A549 (cell line): ENCODE measurements at regions not wholly inside any gene's neighbourhood (a gene's known extent, or its start where the extent isn't known, plus 50 kb on each side); places are given as distances from the start of the nearest gene placed in this dataset.

Experiments
- ATAC-seq, 2 experiments: fragments of 200-7000 bp in 1 of 2; fragments of >200 bp in 1 of 2; cut with Nextera tagmentation in 1 of 2; cut with Tn5 transposase in 1 of 2; 3 replicates each; pipeline versions ENCODE4 v1.8.0 to v1.9.1; 2018 to 2020; ENCODE audit warnings: mild to moderate bottlenecking in 1 of 2, moderate library complexity in 1 of 2
- CTCF ChIA-PET: fragments of 300-600 bp; sonication (Branson Sonifier 250); formaldehyde crosslinking; extraction: SDS; loops from one replicate; lab custom pipeline; 2021; ENCODE audit warnings: antibody characterized with exemption, inconsistent platforms; lab: Yijun Ruan, JAX
- POLR2A ChIA-PET: fragments of 350-600 bp; formaldehyde crosslinking; extraction: SDS; loops from one replicate; lab custom pipeline; 2021; ENCODE audit warnings: antibody characterized with exemption, inconsistent platforms; lab: Yijun Ruan, JAX
- DNase-seq, 2 experiments: peaks; one replicate each; pipeline versions ENCODE4 v3.0.0 to v3.0.0-alpha.2; 2011 to 2016; ENCODE audit warnings: low read depth in 1 of 2, low spot score in 1 of 2
- FAIRE-seq: peaks from 2 replicates; lab custom pipeline; 2011; peaks lifted over from hg19 to GRCh38; lab: Jason Lieb, UNC
- H3K27ac ChIP-seq, 2 experiments: fragments of >200 bp; sonication (Bioruptor Twin); formaldehyde crosslinking; 3 replicates each; pipeline ENCODE4 v1.5.1; 2016 to 2017
- H3K4me1 ChIP-seq: fragments of >200 bp; sonication (Bioruptor Twin); formaldehyde crosslinking; 3 replicates; pipeline ENCODE4 v1.6.1; 2016
- H3K4me2 ChIP-seq: fragments of >200 bp; sonication (Bioruptor Twin); formaldehyde crosslinking; 3 replicates; pipeline ENCODE4 v1.6.1; 2016
- H3K4me3 ChIP-seq: fragments of >200 bp; sonication (Bioruptor Twin); formaldehyde crosslinking; 3 replicates; pipeline ENCODE4 v1.5.1; 2016
- H3K9me3 ChIP-seq: fragments of >200 bp; sonication (Bioruptor Twin); formaldehyde crosslinking; 3 replicates; pipeline ENCODE4 v1.6.1; 2016
- ATOH8 ChIP-seq: fragments of 250-450 bp; sonication (Bioruptor Pico); IDR thresholded peaks from 2 replicates; pipeline ENCODE4 v1.5.0; 2020; ENCODE audit warnings: low read depth, mild to moderate bottlenecking, moderate library complexity
- BHLHE40 ChIP-seq: IDR thresholded peaks from 2 replicates; pipeline ENCODE4 v1.6.1; 2012; ENCODE audit warnings: low read depth, low read length, inconsistent platforms
- CBX8 ChIP-seq: fragments of 200-600 bp; sonication (generic); IDR thresholded peaks from 2 replicates; pipeline ENCODE4 v1.6.1; 2016
- CEBPB ChIP-seq, 2 experiments: fragments of >200 bp in 1 of 2; sonication (Bioruptor Twin) in 1 of 2; formaldehyde crosslinking in 1 of 2; IDR thresholded peaks; 2 replicates each; pipeline ENCODE4 v1.6.1; 2012 to 2016
- CHD2 ChIP-seq: fragments of 150-350 bp; IDR thresholded peaks from 2 replicates; pipeline ENCODE4 v1.6.1; 2014; ENCODE audit warnings: low read length; ENCODE audit not compliant: partially characterized antibody
- EHMT2 ChIP-seq: fragments of 200-600 bp; sonication (generic); IDR thresholded peaks from 2 replicates; pipeline ENCODE4 v1.6.1; 2016; ENCODE audit warnings: antibody characterized with exemption, low read depth, mild to moderate bottlenecking, moderate library complexity
- EP300 ChIP-seq, 2 experiments: fragments of >200 bp; sonication (Bioruptor Twin); formaldehyde crosslinking; IDR thresholded peaks; 2 replicates in 1 of 2; 3 replicates in 1 of 2; pipeline ENCODE4 v1.6.1; 2016 to 2017
- ESRRA ChIP-seq: fragments of 150-350 bp; IDR thresholded peaks from 2 replicates; pipeline ENCODE4 v1.6.1; 2014; ENCODE audit warnings: mild to moderate bottlenecking, low read length, borderline replicate concordance
- FOSL2 ChIP-seq, 2 experiments: fragments of 450-650 bp in 1 of 2; fragments of >200 bp in 1 of 2; sonication (Bioruptor Twin) in 1 of 2; formaldehyde crosslinking; IDR thresholded peaks; 2 replicates each; pipeline versions ENCODE4 v1.5.0 to v1.6.1; 2016 to 2020; ENCODE audit warnings: mild to moderate bottlenecking in 1 of 2, moderate library complexity in 1 of 2
- FOXS1 ChIP-seq: fragments of 250-450 bp; sonication (Bioruptor Pico); IDR thresholded peaks from 2 replicates; pipeline ENCODE4 v1.5.0; 2020; ENCODE audit warnings: mild to moderate bottlenecking, moderate library complexity
- HES2 ChIP-seq: fragments of >200 bp; sonication (Bioruptor Twin); formaldehyde crosslinking; IDR thresholded peaks from 2 replicates; pipeline ENCODE4 v1.6.1; 2016
- HOXA7 ChIP-seq: fragments of 250-450 bp; sonication (Bioruptor Pico); IDR thresholded peaks from 2 replicates; pipeline ENCODE4 v1.5.0; 2020; ENCODE audit warnings: mild to moderate bottlenecking, moderate library complexity
- KDM5A ChIP-seq: fragments of 200-600 bp; sonication (generic); IDR thresholded peaks from 2 replicates; pipeline ENCODE4 v1.6.1; 2016; ENCODE audit warnings: antibody characterized with exemption, mild to moderate bottlenecking
- MAFK ChIP-seq: fragments of 450-650 bp; IDR thresholded peaks from 2 replicates; pipeline ENCODE4 v1.6.1; 2014; ENCODE audit not compliant: partially characterized antibody
- MAZ ChIP-seq: fragments of 150-350 bp; IDR thresholded peaks from 2 replicates; pipeline ENCODE4 v1.6.1; 2014; ENCODE audit warnings: antibody characterized with exemption, low read depth, low read length, borderline replicate concordance
- NFE2L2 ChIP-seq: fragments of 150-350 bp; conservative IDR thresholded peaks from 2 replicates; pipeline ENCODE4 v1.6.1; 2014; ENCODE audit warnings: low read length
- POLR2AphosphoS2 ChIP-seq: conservative IDR thresholded peaks from 2 replicates; pipeline ENCODE4 v1.6.1; 2012; ENCODE audit warnings: low read length, improper control_type of control experiment, inconsistent platforms
- RCOR1 ChIP-seq: fragments of 150-350 bp; IDR thresholded peaks from 2 replicates; pipeline ENCODE4 v1.6.1; 2014; ENCODE audit warnings: antibody characterized with exemption, low read length, low read depth
- SREBF2 ChIP-seq: fragments of 450-650 bp; IDR thresholded peaks from 2 replicates; pipeline ENCODE4 v1.6.1; 2014; ENCODE audit warnings: mild to moderate bottlenecking, moderate library complexity
- ZNF302 ChIP-seq: fragments of 250-450 bp; sonication (Bioruptor Pico); IDR thresholded peaks from 2 replicates; pipeline ENCODE4 v1.9.0; 2021; ENCODE audit warnings: inconsistent platforms, mild to moderate bottlenecking, moderate library complexity
- whole genome bisulfite sequencing: methylation state at CpG from one replicate; pipeline ENCODE4 v1.1.6; 2017; ENCODE audit errors: missing lambda C conversion rate; 5-methylcytosine and 5-hydroxymethylcytosine counted together
- TF ChIP-seq, protein P1 (sequence below): fragments of 150-350 bp; IDR thresholded peaks from 2 replicates; pipeline ENCODE4 v1.6.1; 2014; ENCODE audit warnings: low read depth, mild to moderate bottlenecking, low read length
- TF ChIP-seq, protein P2 (sequence below): IDR thresholded peaks from 2 replicates; pipeline ENCODE4 v1.6.1; 2012; ENCODE audit warnings: low read depth, borderline replicate concordance
- TF ChIP-seq, protein P3 (sequence below): fragments of >200 bp; sonication (Bioruptor Twin); formaldehyde crosslinking; IDR thresholded peaks from 3 replicates; pipeline ENCODE4 v1.5.1; 2016
- TF ChIP-seq, protein P4 (sequence below): fragments of 250-450 bp; sonication (Bioruptor Pico); IDR thresholded peaks from 2 replicates; pipeline ENCODE4 v1.5.0; 2021; ENCODE audit warnings: mild to moderate bottlenecking, moderate library complexity, borderline replicate concordance

DNA sequence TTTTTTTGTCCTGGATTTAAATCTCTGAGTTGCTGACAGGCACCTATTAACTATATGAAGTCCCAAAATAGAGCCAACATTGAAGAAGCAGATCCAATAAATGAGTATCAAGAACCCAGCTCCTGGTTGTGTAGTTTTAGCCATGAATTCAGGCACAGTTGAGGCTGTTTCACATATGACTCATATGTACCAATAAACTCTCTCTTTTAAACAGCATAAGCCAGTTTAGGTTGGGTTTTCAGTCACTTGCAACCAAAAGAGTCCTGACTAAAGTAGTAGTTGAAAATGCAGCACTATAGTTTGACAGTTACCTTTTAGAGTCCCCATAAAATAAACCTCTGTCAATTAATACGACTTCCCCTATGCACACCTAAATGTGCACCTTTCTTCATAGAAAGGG is 389.9 kb downstream of the RPS29 start:
- WGBS = 0% methylated on average over 1 of the region's 1 CpG
- Histone ChIP-seq H3K9me3 (no peaks in the 10 kb centered on the region), H3K4me1 (no peaks in the 10 kb centered on the region), H3K4me2 (no peak overlapping the region), H3K4me3 (no peak overlapping the region), H3K27ac (no peak overlapping the region)
- ATAC-seq (no peak), FAIRE-seq (no peak), DNase-seq (no peak)
- ChIA-PET CTCF (no interaction called here), POLR2A (no interaction called here)
- TF ChIP-seq POLR2AphosphoS2 = no peak

- POLR2A ChIA-PET = no interaction called here
- WGBS = 0% methylated on average over 2 of the region's 2 CpGs
- H3K4me1 ChIP-seq = no peaks in the 10 kb centered on the region
These were observed 392.1 kb downstream of the RPS29 start for GRCh38 chr14:49194067-49194466.

DNA sequence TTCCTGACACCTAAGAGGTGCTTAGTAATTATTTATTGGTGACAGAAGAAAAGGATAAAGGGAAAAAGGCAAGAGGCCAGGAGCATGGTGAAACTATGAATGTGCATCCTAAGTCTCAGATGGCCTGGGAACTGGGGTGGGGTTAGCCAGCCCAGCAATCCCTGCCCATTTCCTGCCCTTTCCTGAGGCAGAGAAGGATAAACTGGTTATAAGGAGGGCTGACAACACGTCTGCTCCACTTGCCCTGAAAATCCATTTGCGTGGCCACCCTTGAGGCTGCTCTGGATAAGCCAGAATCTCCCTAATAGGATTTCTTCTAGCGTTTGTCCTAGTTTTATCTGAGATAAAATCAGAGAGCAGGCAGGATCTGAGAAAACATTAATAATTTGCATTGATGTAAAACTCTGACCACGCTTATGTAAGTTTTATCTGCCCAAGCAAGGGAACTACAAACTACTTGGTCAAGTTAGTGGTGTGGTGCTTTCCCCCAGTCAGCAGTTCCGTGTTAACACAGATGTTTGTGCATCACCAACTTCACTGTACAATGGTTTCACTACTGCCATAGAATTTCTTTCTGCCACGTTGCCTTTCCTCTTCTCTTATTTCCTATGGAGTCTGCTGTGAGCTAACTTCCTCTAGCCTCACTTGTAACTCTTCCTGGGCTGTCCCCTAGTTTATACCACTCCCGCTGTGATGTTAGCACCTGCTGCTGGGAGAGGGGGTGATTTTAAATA is 392.7 kb downstream of the RPS29 start:
- POLR2A ChIA-PET = no interaction called here
- 2% methylated on average over 7 of the region's 7 CpGs for WGBS
- no peak overlapping the region for H3K4me2 ChIP-seq
- TF ChIP-seq NFE2L2 (no peak), HOXA7 (CRISPR knock-in tag) (no peak), HES2 (no peak), EHMT2 (no peak), FOSL2 (IDR thresholded peaks at IDR 0.05) (no peak), FOSL2 (CRISPR knock-in tag; IDR thresholded peaks at IDR 0.05) (no peak), KDM5A (no peak), FOXS1 (CRISPR knock-in tag) (no peak), ESRRA (no peak), BHLHE40 (no peak), MAFK (no peak)
- TF ChIP-seq, protein P1, sequence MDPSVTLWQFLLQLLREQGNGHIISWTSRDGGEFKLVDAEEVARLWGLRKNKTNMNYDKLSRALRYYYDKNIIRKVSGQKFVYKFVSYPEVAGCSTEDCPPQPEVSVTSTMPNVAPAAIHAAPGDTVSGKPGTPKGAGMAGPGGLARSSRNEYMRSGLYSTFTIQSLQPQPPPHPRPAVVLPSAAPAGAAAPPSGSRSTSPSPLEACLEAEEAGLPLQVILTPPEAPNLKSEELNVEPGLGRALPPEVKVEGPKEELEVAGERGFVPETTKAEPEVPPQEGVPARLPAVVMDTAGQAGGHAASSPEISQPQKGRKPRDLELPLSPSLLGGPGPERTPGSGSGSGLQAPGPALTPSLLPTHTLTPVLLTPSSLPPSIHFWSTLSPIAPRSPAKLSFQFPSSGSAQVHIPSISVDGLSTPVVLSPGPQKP = no peak
- TF ChIP-seq, protein P2, sequence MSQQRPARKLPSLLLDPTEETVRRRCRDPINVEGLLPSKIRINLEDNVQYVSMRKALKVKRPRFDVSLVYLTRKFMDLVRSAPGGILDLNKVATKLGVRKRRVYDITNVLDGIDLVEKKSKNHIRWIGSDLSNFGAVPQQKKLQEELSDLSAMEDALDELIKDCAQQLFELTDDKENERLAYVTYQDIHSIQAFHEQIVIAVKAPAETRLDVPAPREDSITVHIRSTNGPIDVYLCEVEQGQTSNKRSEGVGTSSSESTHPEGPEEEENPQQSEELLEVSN = no peak
- TF ChIP-seq, all 56 proteins: peak for 0
- CTCF ChIA-PET = no interaction called here
- Histone ChIP-seq H3K4me1 (no peaks in the 10 kb centered on the region), H3K4me3 (no peak overlapping the region), H3K9me3 (no peaks in the 10 kb centered on the region), H3K27ac (no peak overlapping the region)
- FAIRE-seq (no peak), DNase-seq (no peak), ATAC-seq (no peak)

More at GRCh38 chr14:49194067-49194466, 392.1 kb downstream of the RPS29 start:
- Histone ChIP-seq H3K4me3 (no peak overlapping the region), H3K9me3 (no peaks in the 10 kb centered on the region), H3K4me2 (no peak overlapping the region), H3K27ac (no peak overlapping the region)
- FAIRE-seq (no peak), ATAC-seq (no peak), DNase-seq (no peak)
- CTCF ChIA-PET = no interaction called here
- no peak for TF ChIP-seq CBX8
- TF ChIP-seq, protein P3, sequence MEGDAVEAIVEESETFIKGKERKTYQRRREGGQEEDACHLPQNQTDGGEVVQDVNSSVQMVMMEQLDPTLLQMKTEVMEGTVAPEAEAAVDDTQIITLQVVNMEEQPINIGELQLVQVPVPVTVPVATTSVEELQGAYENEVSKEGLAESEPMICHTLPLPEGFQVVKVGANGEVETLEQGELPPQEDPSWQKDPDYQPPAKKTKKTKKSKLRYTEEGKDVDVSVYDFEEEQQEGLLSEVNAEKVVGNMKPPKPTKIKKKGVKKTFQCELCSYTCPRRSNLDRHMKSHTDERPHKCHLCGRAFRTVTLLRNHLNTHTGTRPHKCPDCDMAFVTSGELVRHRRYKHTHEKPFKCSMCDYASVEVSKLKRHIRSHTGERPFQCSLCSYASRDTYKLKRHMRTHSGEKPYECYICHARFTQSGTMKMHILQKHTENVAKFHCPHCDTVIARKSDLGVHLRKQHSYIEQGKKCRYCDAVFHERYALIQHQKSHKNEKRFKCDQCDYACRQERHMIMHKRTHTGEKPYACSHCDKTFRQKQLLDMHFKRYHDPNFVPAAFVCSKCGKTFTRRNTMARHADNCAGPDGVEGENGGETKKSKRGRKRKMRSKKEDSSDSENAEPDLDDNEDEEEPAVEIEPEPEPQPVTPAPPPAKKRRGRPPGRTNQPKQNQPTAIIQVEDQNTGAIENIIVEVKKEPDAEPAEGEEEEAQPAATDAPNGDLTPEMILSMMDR = no peak
- TF ChIP-seq, protein P4, sequence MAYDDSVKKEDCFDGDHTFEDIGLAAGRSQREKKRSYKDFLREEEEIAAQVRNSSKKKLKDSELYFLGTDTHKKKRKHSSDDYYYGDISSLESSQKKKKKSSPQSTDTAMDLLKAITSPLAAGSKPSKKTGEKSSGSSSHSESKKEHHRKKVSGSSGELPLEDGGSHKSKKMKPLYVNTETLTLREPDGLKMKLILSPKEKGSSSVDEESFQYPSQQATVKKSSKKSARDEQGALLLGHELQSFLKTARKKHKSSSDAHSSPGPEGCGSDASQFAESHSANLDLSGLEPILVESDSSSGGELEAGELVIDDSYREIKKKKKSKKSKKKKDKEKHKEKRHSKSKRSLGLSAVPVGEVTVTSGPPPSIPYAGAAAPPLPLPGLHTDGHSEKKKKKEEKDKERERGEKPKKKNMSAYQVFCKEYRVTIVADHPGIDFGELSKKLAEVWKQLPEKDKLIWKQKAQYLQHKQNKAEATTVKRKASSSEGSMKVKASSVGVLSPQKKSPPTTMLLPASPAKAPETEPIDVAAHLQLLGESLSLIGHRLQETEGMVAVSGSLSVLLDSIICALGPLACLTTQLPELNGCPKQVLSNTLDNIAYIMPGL = no peak
- TF ChIP-seq CHD2 = no peak
- TF ChIP-seq SREBF2 = no peak
- no peak for TF ChIP-seq EHMT2
- TF ChIP-seq, protein P2 = no peak
- no peak for TF ChIP-seq ZNF302
- TF ChIP-seq ATOH8 (CRISPR knock-in tag) = no peak
- no peak for TF ChIP-seq MAZ
- no peak for TF ChIP-seq FOSL2 (IDR thresholded peaks at IDR 0.05)
- no peak for TF ChIP-seq FOSL2 (CRISPR knock-in tag; IDR thresholded peaks at IDR 0.05)
- TF ChIP-seq EP300 (IDR thresholded peaks at IDR 0.05) = no peak
- TF ChIP-seq RCOR1 = no peak
- TF ChIP-seq CEBPB (IDR thresholded peaks at IDR 0.05) = no peak
